Right lobe of liver (tissue), 4 donors: ENCODE measurements at regions not wholly inside any gene's neighbourhood (a gene's known extent, or its start where the extent isn't known, plus 50 kb on each side); places are given as distances from the start of the nearest gene placed in this dataset.

Source experiments
- CTCF ChIP-seq, 4 donors: fragments of 200-600 bp in 3 of 4; fragments of 450-650 bp in 1 of 4; IDR thresholded peaks; one replicate each; pipeline versions ENCODE4 v1.5.1 to v1.8.0; 2016 to 2022; ENCODE audit warnings: antibody characterized with exemption in 4 of 4, mild to moderate bottlenecking in 2 of 4
- POLR2A ChIP-seq: fragments of 450-650 bp; IDR thresholded peaks from one replicate; pipeline ENCODE4 v1.6.1; 2017; ENCODE audit warnings: antibody characterized with exemption, mild to moderate bottlenecking
- donor health status: DM: no; HTN: no; CAD: no.
- donor health status: DM: no; HTN: no; CAD: no.
- donor health status: DM: no; HTN: yes; CAD: no.

DNA sequence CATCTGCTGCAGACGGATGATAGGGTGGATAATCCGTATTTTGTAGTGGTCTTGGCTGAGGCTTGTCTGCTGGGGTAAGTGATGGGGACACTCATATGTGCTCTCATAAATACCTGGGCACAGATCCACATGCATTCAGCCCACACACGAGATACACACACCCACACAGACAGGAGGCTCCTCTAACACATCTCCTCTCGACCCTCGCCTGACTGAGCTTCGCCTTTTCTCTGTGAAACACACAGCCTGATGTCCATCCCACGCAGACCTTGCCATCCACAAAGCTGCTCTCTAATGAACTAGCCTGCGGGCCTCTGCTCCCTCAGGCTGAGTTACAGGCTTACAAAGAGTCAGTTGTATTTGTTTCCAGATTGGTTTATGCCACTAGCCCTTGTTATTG, 96.3 kb upstream of the CSF3R start:
- TF ChIP-seq CTCF (IDR thresholded peaks at IDR 0.05) (no peak), POLR2A (no peak)
